OCI-LY3 (cell line): ENCODE measurements at regions not wholly inside any gene's neighbourhood (a gene's known extent, or its start where the extent isn't known, plus 50 kb on each side); places are given as distances from the start of the nearest gene placed in this dataset.

Source experiments
- H2AFZ ChIP-seq: fragments of 200-600, 300-600 bp; shearing (Covaris generic); 2 replicates; pipeline ENCODE4 v1.6.0; 2014; ENCODE audit warnings: antibody characterized with exemption, low read depth, low read length
- H3K27ac ChIP-seq: fragments of 200-600, 300-600 bp; sonication (generic); 2 replicates; pipeline ENCODE4 v1.5.1; 2014; ENCODE audit warnings: mild to moderate bottlenecking, low read length, moderate library complexity, mixed read lengths
- H3K27me3 ChIP-seq: fragments of 200-600, 300-600 bp; sonication (generic); 2 replicates; pipeline ENCODE4 v1.6.1; 2014; ENCODE audit warnings: low read depth, low read length, mixed read lengths
- H3K36me3 ChIP-seq: fragments of 200-600, 300-600 bp; sonication (generic); replicated peaks from 2 replicates; pipeline ENCODE3; 2014; ENCODE audit warnings: low read depth, low read length, mixed read lengths
- H3K4me1 ChIP-seq: fragments of 300-600, 200-600 bp; sonication (generic); 2 replicates; pipeline ENCODE4 v1.6.1; 2014; ENCODE audit warnings: low read length, mixed read lengths
- H3K4me2 ChIP-seq: fragments of 200-600, 300-600 bp; sonication (generic); 2 replicates; pipeline ENCODE4 v1.6.1; 2014; ENCODE audit warnings: low read length, mixed read lengths
- H3K4me3 ChIP-seq: fragments of 300-600, 200-600 bp; sonication (generic); 2 replicates; pipeline ENCODE4 v1.5.1; 2014; ENCODE audit warnings: antibody characterized with exemption, mild to moderate bottlenecking, low read length, moderate library complexity
- H3K79me2 ChIP-seq: fragments of 300-600, 200-600 bp; shearing (Covaris generic); 2 replicates; pipeline ENCODE4 v1.6.1; 2014; ENCODE audit warnings: mild to moderate bottlenecking, low read length, mixed read lengths
- H3K9ac ChIP-seq: fragments of 300-600, 200-600 bp; shearing (Covaris generic); 2 replicates; pipeline ENCODE4 v1.6.0; 2014; ENCODE audit warnings: mild to moderate bottlenecking, low read length, moderate library complexity
- H3K9me3 ChIP-seq: fragments of 200-600, 300-600 bp; shearing (Covaris generic); 2 replicates; pipeline ENCODE4 v1.6.1; 2014; ENCODE audit warnings: low read length, mixed read lengths; ENCODE audit not compliant: insufficient read depth
- H4K20me1 ChIP-seq: fragments of 200-600, 300-600 bp; sonication (generic); 2 replicates; pipeline ENCODE4 v1.6.1; 2016; ENCODE audit warnings: low read length, mixed read lengths; ENCODE audit not compliant: insufficient read depth
- CTCF ChIP-seq: fragments of 200-600, 300-600 bp; sonication (generic); IDR thresholded peaks from 2 replicates; pipeline ENCODE4 v1.5.1; 2014; ENCODE audit warnings: antibody characterized with exemption, low read length, low read depth
- EZH2phosphoT487 ChIP-seq: fragments of 200-600 bp; shearing (Covaris generic); IDR thresholded peaks from 2 replicates; pipeline ENCODE4 v1.6.1; 2018; ENCODE audit warnings: antibody characterized with exemption, mixed run types, low read depth

DNA sequence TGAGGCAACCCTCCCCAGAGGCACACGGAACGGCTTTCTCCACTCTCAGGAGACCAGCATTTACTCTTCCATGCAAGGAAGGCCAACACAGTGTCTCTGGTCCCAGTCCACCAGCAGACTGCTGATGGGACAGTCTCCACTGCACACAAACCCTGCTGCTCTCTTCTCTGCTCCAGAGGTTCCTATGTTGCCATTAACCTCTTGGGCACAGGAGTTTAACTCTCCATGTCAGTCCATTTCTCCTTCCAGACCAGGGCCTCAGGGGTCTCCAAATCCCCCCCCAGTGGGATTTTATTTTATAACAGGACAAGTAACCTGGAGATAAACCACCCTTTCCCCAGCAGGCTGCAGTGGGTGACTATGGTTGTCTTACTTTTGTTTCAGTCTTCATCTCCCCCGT is 452.5 kb downstream of the GADD45G start:
- no peak overlapping the region for H3K4me3 ChIP-seq

GRCh38 chr9:90058182-90058763 is 453.5 kb downstream of the GADD45G start:
- no peaks in the 10 kb centered on the region for H3K4me1 ChIP-seq
- H3K9ac ChIP-seq: no peak overlapping the region
- no peak for TF ChIP-seq EZH2phosphoT487
- TF ChIP-seq CTCF: no peak
- H3K36me3 ChIP-seq: no peaks in the 10 kb centered on the region
- no peak overlapping the region for H3K27ac ChIP-seq
- H2AFZ ChIP-seq: no peak overlapping the region
- no peak overlapping the region for H3K4me2 ChIP-seq
- no peaks in the 10 kb centered on the region for H3K79me2 ChIP-seq
- H3K9me3 ChIP-seq: no peaks in the 10 kb centered on the region
- H3K4me3 ChIP-seq: no peak overlapping the region
- H4K20me1 ChIP-seq: no peaks in the 10 kb centered on the region
- H3K27me3 ChIP-seq: peaks cover 19% of the 10 kb centered on the region; the same call in 1 of the 2 replicates

More for the DNA sequence above, 452.5 kb downstream of the GADD45G start:
- Histone ChIP-seq H4K20me1 (no peaks in the 10 kb centered on the region), H3K4me1 (no peaks in the 10 kb centered on the region), H3K9me3 (no peaks in the 10 kb centered on the region), H3K79me2 (no peaks in the 10 kb centered on the region), H3K27ac (no peak overlapping the region), H3K27me3 (peaks cover 21% of the 10 kb centered on the region; the same call in 1 of the 2 replicates), H3K36me3 (no peaks in the 10 kb centered on the region), H3K9ac (no peak overlapping the region), H3K4me2 (no peak overlapping the region), H2AFZ (no peak overlapping the region)
- no peak for TF ChIP-seq EZH2phosphoT487
- TF ChIP-seq CTCF: no peak

- Histone ChIP-seq H3K27ac (no peak overlapping the region), H3K9ac (no peak overlapping the region), H3K4me2 (no peak overlapping the region), H2AFZ (no peak overlapping the region), H3K9me3 (no peaks in the 10 kb centered on the region), H3K4me3 (no peak overlapping the region), H3K79me2 (no peaks in the 10 kb centered on the region), H3K4me1 (no peaks in the 10 kb centered on the region), H3K36me3 (no peaks in the 10 kb centered on the region), H4K20me1 (no peaks in the 10 kb centered on the region), H3K27me3 (peaks cover 8% of the 10 kb centered on the region; the same call in 1 of the 2 replicates)
- TF ChIP-seq CTCF (no peak), EZH2phosphoT487 (no peak)
These were observed 454.6 kb downstream of the GADD45G start for GRCh38 chr9:90059436-90059835.

- Histone ChIP-seq H3K79me2 (no peaks in the 10 kb centered on the region), H3K27ac (no peak overlapping the region), H3K36me3 (no peaks in the 10 kb centered on the region), H4K20me1 (no peaks in the 10 kb centered on the region), H2AFZ (no peak overlapping the region), H3K9ac (no peak overlapping the region), H3K4me2 (no peak overlapping the region), H3K4me3 (no peak overlapping the region), H3K27me3 (0 out of 2 replicates have a peak, but pooled peaks cover 5% of the 10 kb centered on the region), H3K4me1 (no peaks in the 10 kb centered on the region), H3K9me3 (no peaks in the 10 kb centered on the region)
- TF ChIP-seq CTCF: no peak
- TF ChIP-seq EZH2phosphoT487: no peak
These were observed 455.4 kb downstream of the GADD45G start for GRCh38 chr9:90060256-90060655.
